Breast epithelium (tissue), 3 donors: ENCODE measurements at regions not wholly inside any gene's neighbourhood (a gene's known extent, or its start where the extent isn't known, plus 50 kb on each side); places are given as distances from the start of the nearest gene placed in this dataset.
A peak's percentile ranks its signal among the peaks of the same experiment; 100 is the strongest.

Source experiments
- CTCF ChIP-seq, 3 donors: fragments of 450-650 bp; IDR thresholded peaks; one replicate each; pipeline ENCODE4 v1.5.1; 2016 to 2017; ENCODE audit warnings: antibody characterized with exemption in 3 of 3, mild to moderate bottlenecking in 3 of 3, moderate library complexity in 3 of 3
- POLR2AphosphoS5 ChIP-seq, 3 donors: sonication (generic); formaldehyde crosslinking; IDR thresholded peaks; one replicate each; pipeline ENCODE4 v1.6.1; 2017; ENCODE audit warnings: antibody characterized with exemption in 3 of 3

GRCh38 chr10:120735773-120736371, 115.3 kb upstream of the WDR11 start:
- TF ChIP-seq CTCF (IDR thresholded peaks at IDR 0.05) (peak in 2 of 3 donors; percentile 48 to 54), POLR2AphosphoS5 (IDR thresholded peaks at IDR 0.05) (no peak)
